ENCODE measurements at regions not wholly inside any gene's neighbourhood (a gene's known extent, or its start where the extent isn't known, plus 50 kb on each side); places are given as distances from the start of the nearest gene placed in this dataset.

- Histone ChIP-seq H3K9me3 (ENCODE audit: control insufficient read depth in 4 of 4, low read length in 3 of 4) (no peaks in the 10 kb centered on the region), H3K4me1 (ENCODE audit: control insufficient read depth in 4 of 4, insufficient read depth in 4 of 4, low read length in 3 of 4) (no peaks in the 10 kb centered on the region), H3K27me3 (ENCODE audit: control insufficient read depth in 4 of 4, insufficient read depth in 4 of 4, low read length in 3 of 4) (no peaks in the 10 kb centered on the region), H3K36me3 (ENCODE audit: control insufficient read depth in 4 of 4, insufficient read depth in 3 of 4, low read depth in 1 of 4, low read length in 3 of 4) (no peaks in the 10 kb centered on the region), H3K4me3 (ENCODE audit: low read depth in 1 of 3, low read length in 3 of 3) (no peak overlapping the region), H3K9ac (ENCODE audit: low read depth in 1 of 2, low read length in 2 of 2) (no peak overlapping the region), H3K27ac (ENCODE audit: low read depth in 1 of 2, low read length in 2 of 2) (no peak overlapping the region)
- WGBS = 65% methylated on average over 3 of the region's 3 CpGs
- DNase-seq (ENCODE audit: low spot score) = no peak
- TF ChIP-seq YY1 (IDR thresholded peaks at IDR 0.05) (no peak), GABPA (IDR thresholded peaks at IDR 0.05 in 1 of 2, conservative IDR thresholded peaks at IDR 0.05 in 1 of 2) (no peak), TAF1 (conservative IDR thresholded peaks at IDR 0.05) (no peak), ZBTB33 (IDR thresholded peaks at IDR 0.05) (no peak), REST (IDR thresholded peaks at IDR 0.05) (no peak), NR2F2 (IDR thresholded peaks at IDR 0.05) (no peak), EGR1 (IDR thresholded peaks at IDR 0.05; ENCODE audit: low read depth in 2 of 2) (no peak), SP1 (IDR thresholded peaks at IDR 0.05) (no peak), HNF4G (IDR thresholded peaks at IDR 0.05) (no peak), JUND (IDR thresholded peaks at IDR 0.05) (no peak), HNF4A (conservative IDR thresholded peaks at IDR 0.05) (no peak), FOXA1 (IDR thresholded peaks at IDR 0.05) (no peak), RAD21 (IDR thresholded peaks at IDR 0.05) (no peak)
Measured at GRCh38 chr3:87765256-87765655, 293.5 kb downstream of the CGGBP1 start.

GRCh38 chr3:87761795-87762194, 297.0 kb downstream of the CGGBP1 start:
- Histone ChIP-seq H3K4me3 (ENCODE audit: low read depth in 1 of 3, low read length in 3 of 3) (no peak overlapping the region), H3K27ac (ENCODE audit: low read depth in 1 of 2, low read length in 2 of 2) (no peak overlapping the region), H3K9me3 (ENCODE audit: control insufficient read depth in 4 of 4, low read length in 3 of 4) (no peaks in the 10 kb centered on the region), H3K4me1 (ENCODE audit: control insufficient read depth in 4 of 4, insufficient read depth in 4 of 4, low read length in 3 of 4) (no peaks in the 10 kb centered on the region), H3K27me3 (ENCODE audit: control insufficient read depth in 4 of 4, insufficient read depth in 4 of 4, low read length in 3 of 4) (no peaks in the 10 kb centered on the region), H3K36me3 (ENCODE audit: control insufficient read depth in 4 of 4, insufficient read depth in 3 of 4, low read depth in 1 of 4, low read length in 3 of 4) (no peaks in the 10 kb centered on the region), H3K9ac (ENCODE audit: low read depth in 1 of 2, low read length in 2 of 2) (no peak overlapping the region)
- TF ChIP-seq HNF4A (conservative IDR thresholded peaks at IDR 0.05) (no peak), HNF4G (IDR thresholded peaks at IDR 0.05) (no peak), CTCF (IDR thresholded peaks at IDR 0.05; ENCODE audit: low read depth, low read length, missing input control) (no peak), YY1 (IDR thresholded peaks at IDR 0.05) (no peak), JUND (IDR thresholded peaks at IDR 0.05) (no peak), FOXA2 (IDR thresholded peaks at IDR 0.05) (no peak), FOXA1 (IDR thresholded peaks at IDR 0.05) (no peak), REST (IDR thresholded peaks at IDR 0.05) (no peak), SP1 (IDR thresholded peaks at IDR 0.05) (no peak), EGR1 (IDR thresholded peaks at IDR 0.05; ENCODE audit: low read depth in 2 of 2) (no peak), ZBTB33 (IDR thresholded peaks at IDR 0.05) (no peak), MAX (IDR thresholded peaks at IDR 0.05) (no peak)
- WGBS = 92% methylated on average over 17 of the region's 17 CpGs
- DNase-seq (ENCODE audit: low spot score) = no peak

Measured in liver (tissue), 8 donors.